ENCODE measurements at regions not wholly inside any gene's neighbourhood (a gene's known extent, or its start where the extent isn't known, plus 50 kb on each side); places are given as distances from the start of the nearest gene placed in this dataset.
"Not testable (repeated sequence)": the region's sequence is repeated elsewhere in the genome, so short reads cannot be mapped to it uniquely, and the experiment has no call there.

GRCh38 chr10:53325066-53325465, 552.5 kb upstream of the MBL2 start:
- no peak for DNase-seq

GRCh38 chr10:53315709-53316108, 543.1 kb upstream of the MBL2 start:
- DNase-seq: no peak

GRCh38 chr10:53314876-53315275, 542.3 kb upstream of the MBL2 start:
- no peak for DNase-seq

GRCh38 chr10:53298443-53298842, 525.9 kb upstream of the MBL2 start:
- no peak for DNase-seq

DNA sequence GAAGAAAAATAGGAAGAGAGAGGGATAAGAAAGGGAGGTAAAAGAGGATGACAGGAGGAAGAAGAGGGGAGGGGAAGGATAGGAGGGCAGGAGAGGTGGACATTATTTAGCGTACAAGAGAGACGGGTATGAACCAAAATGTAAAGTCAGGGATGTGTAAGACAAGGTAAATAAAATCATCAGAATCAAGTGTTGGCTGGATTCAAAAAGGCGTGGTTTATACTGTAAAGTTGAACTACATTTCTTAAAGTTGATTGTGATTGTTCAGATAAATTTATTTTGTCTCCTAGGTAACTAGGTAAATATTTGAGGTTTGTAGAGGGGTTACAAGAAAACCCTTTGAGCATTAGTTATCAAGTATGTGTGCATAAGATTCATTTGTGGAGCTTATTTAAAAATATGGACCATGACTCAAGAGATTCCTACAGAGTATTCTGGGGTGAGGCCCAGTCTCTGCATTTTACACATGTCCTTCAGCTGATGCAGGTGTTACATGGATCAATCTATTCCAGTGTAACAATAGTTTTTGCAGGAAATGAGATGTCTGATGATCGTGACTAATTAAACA, 512.1 kb upstream of the MBL2 start:
- DNase-seq: no peak

DNA sequence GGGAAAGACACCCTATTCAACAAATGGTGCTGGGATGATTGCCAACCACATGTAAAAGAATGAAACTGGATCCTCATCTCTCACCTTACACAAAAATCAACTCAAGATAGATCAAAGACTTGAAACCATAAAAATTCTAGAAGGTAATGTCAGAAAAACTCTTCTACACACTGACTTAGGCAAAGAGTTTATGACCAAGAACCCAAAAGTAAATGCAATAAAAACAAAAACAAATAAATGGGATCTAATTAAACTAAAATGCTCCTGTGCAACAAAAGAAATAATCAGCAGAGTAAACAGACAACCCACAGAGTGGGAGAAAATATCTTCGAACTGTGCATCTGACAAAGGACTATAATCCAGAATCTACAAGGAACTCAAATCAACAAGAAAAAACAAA, 504.2 kb upstream of the MBL2 start:
- no peak for DNase-seq

DNA sequence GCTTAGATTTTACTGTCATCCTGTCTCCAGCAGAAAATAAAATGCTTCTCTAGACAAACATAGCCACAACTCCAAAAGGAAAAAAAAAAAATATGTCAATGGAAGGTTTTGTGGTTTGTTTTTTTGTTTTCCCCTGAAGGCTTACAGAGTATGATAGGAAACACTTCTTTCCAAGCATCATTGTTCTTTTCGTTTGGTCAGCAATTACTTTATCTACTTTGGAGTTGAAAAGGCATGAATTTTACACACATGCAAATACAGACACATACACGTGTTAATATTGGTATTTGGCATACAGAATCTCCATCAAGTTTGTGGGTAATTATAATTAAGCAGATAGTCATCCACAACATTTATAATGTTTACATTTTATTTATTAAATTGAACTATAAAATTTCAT, 496.9 kb upstream of the MBL2 start:
- no peak for DNase-seq

GRCh38 chr10:53260213-53260612, 487.6 kb upstream of the MBL2 start:
- DNase-seq: no peak

GRCh38 chr10:53256623-53257022, 484.0 kb upstream of the MBL2 start:
- DNase-seq: no peak

GRCh38 chr10:53255661-53256205, 483.1 kb upstream of the MBL2 start:
- no peak for DNase-seq

DNA sequence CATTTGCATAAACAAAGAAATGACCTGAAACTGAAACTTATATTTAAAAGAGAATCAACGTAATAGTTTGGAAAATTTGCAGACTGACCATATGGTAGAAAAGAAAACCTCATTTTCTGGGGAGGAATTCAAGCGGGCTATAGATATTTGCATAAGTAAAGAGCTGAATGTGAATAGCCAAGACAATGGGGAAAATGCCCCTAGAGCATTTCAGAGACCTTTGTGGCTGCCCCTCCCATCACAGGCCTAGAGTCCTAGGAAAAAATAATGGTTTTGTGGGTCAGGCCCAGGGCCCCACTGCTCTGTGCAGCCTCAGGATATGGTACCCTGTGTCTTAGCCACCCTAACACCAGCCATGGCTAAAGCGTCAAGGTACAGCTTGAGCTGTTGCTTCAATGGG, 480.6 kb upstream of the MBL2 start:
- no peak for DNase-seq

GRCh38 chr10:53239873-53240272, 467.3 kb upstream of the MBL2 start:
- no peak for DNase-seq

GRCh38 chr10:53236941-53237340, 464.4 kb upstream of the MBL2 start:
- DNase-seq: no peak

DNA sequence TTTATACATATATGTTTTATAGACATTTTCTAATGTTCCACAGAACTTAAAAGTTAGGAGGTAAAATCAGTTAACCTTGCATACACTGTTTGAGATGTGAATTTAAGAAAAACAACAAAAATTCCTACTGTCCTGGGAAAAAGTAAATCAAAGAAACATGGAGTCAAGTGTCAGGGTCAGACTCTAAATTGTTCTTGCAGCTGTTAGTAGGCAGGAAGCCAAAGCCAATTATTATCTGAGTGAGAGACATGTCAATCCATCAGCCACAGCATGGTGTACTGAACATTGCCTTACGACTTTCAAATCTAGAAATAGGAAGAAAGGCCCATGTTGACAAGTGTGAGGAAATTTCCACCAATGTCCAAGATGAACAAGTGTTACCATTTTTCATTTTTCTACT, 461.2 kb upstream of the MBL2 start:
- no peak for DNase-seq

GRCh38 chr10:53230651-53231050, 458.1 kb upstream of the MBL2 start:
- no peak for DNase-seq

GRCh38 chr10:53223851-53224250, 451.3 kb upstream of the MBL2 start:
- DNase-seq: no peak

DNA sequence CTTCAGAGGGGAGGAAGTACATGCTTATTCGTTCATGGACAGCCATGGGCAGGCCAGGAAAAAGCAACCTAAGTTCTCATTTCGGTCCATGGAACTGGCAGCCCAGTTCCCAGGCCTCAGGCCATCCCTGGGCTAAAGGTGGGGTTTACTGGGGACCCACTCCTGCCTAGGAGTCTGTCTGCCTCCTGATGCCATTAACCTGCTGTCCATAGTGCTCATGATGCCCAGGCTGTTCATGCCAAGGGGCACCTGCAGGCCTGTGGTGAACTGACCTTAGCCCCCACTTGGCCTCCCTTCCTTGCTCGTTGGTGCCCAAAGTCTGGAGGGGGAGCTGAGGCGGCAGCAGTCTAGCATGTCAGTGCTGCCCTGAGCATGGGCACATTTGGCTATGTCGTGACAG, 450.2 kb upstream of the MBL2 start:
- no peak for DNase-seq

GRCh38 chr10:53209944-53210611, 437.5 kb upstream of the MBL2 start:
- no peak for DNase-seq

DNA sequence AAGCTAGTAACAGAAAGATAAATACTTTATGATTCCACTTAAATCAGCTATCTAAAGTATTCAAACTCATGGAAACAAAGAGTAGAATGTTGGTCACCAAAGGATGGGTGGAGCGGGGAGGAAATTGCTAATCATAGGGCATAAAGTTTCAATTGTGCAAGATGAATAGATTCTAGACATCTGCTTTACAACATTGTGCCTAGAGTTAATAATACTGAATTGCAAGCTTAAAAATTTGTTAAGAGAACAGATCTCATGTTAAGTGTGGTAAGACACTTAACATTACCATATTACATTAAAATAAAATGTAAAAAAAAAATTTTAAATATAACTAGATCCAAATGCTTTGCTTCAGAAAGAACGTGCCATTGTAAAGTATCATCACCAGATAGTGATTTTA, 411.1 kb upstream of the MBL2 start:
- DNase-seq: no peak

DNA sequence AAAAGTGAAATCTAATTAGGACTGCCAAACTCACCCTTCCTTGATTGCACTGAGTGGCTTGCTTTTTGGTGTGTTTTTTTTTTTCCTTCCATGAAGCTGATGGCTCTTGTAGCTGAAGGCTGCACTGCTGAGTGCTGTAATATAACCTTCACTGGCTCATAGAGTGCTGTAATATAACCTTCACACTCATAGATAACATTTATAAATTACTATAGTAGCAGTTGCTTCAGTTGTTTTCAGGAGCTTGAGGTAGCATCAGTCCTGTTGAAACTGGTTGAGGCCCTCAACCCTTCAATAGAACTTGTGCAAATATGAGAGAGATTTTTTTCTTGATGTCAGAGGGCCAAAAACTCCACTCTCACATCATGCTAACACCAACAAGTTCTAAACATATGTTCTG, 404.9 kb upstream of the MBL2 start:
- no peak for DNase-seq

- no peak for DNase-seq
Measured at GRCh38 chr10:53166325-53166724, 393.7 kb upstream of the MBL2 start.

DNA sequence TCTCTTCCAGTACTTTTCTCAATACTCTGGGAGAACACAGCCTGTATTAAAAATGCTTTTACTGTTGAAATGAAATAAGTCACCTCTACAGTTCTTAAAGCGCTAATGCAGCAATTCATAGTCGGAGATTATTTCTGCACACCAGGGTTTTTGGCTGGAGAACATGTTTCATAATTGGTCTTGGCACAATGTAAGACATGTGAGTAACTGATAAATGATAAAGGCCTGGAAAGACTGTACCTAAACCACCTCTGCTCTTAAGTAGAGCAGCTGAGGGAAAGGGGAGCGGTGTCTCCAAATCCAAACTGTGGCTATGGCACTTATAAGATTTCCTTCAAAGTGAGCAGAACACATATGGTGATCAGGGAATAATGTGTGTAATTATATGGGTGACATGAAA, 390.3 kb upstream of the MBL2 start:
- DNase-seq: no peak

GRCh38 chr10:53161231-53161630, 388.6 kb upstream of the MBL2 start:
- no peak for DNase-seq

- not testable (repeated sequence) for DNase-seq
Measured at GRCh38 chr10:53155674-53156073, 383.1 kb upstream of the MBL2 start.

- no peak for DNase-seq
Measured at GRCh38 chr10:53153831-53154230, 381.2 kb upstream of the MBL2 start.
